ENCODE measurements at regions not wholly inside any gene's neighbourhood (a gene's known extent, or its start where the extent isn't known, plus 50 kb on each side); places are given as distances from the start of the nearest gene placed in this dataset.

DNA sequence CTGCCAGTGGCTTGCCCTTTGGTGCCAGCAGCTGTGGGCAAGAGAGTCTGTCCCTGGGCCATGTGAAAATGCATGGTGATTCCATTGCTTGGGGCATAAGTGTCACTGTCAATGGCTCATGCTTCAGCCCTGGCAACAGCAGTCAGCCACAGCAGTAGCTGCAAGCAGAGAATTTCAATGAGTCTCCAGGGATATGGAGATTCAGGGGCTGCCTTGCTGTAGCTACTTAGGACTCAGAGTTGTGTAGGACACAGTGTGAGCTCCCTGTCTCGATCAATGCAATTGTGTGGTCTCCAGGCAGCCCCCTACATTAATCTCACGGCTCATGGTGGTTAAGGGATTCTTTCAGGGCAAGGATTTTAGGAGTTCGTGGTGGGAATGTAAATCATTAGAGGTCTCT, 126.3 kb upstream of the STARD3NL start:
- H2AFZ ChIP-seq (ENCODE audit: low read depth, low read length): no peak overlapping the region
- no peaks in the 10 kb centered on the region for H3K9me3 ChIP-seq (ENCODE audit: low read length)
- H3F3A ChIP-seq (ENCODE audit: insufficient read depth, low read length, poor library complexity, severe bottlenecking): no peaks in the 10 kb centered on the region
- no peaks in the 10 kb centered on the region for H3K36me3 ChIP-seq (ENCODE audit: insufficient read depth, low read length)
- H3K4me2 ChIP-seq (ENCODE audit: low read length): no peak overlapping the region
- no peaks in the 10 kb centered on the region for H3K9me2 ChIP-seq (ENCODE audit: insufficient read depth, low read length)
- H3K27ac ChIP-seq (ENCODE audit: low read length): no peak overlapping the region
- no peaks in the 10 kb centered on the region for H3K79me2 ChIP-seq (replicated peaks; ENCODE audit: insufficient read depth, low read length)
- no peaks in the 10 kb centered on the region for H4K20me1 ChIP-seq (ENCODE audit: insufficient read depth)
- H3K27me3 ChIP-seq (ENCODE audit: insufficient read depth, low read depth, low read length): no peaks in the 10 kb centered on the region
- TF ChIP-seq EZH2 (IDR thresholded peaks at IDR 0.05; ENCODE audit: borderline replicate concordance, insufficient read depth, low read length, poor library complexity, severe bottlenecking) (no peak), SMC3 (conservative IDR thresholded peaks at IDR 0.05; ENCODE audit: poor library complexity) (no peak), TAF1 (IDR thresholded peaks at IDR 0.05; ENCODE audit: low read depth) (no peak), MXI1 (conservative IDR thresholded peaks at IDR 0.05; ENCODE audit: poor library complexity, severe bottlenecking) (no peak)
- TF ChIP-seq, protein P1, sequence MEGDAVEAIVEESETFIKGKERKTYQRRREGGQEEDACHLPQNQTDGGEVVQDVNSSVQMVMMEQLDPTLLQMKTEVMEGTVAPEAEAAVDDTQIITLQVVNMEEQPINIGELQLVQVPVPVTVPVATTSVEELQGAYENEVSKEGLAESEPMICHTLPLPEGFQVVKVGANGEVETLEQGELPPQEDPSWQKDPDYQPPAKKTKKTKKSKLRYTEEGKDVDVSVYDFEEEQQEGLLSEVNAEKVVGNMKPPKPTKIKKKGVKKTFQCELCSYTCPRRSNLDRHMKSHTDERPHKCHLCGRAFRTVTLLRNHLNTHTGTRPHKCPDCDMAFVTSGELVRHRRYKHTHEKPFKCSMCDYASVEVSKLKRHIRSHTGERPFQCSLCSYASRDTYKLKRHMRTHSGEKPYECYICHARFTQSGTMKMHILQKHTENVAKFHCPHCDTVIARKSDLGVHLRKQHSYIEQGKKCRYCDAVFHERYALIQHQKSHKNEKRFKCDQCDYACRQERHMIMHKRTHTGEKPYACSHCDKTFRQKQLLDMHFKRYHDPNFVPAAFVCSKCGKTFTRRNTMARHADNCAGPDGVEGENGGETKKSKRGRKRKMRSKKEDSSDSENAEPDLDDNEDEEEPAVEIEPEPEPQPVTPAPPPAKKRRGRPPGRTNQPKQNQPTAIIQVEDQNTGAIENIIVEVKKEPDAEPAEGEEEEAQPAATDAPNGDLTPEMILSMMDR (IDR thresholded peaks at IDR 0.05; ENCODE audit: poor library complexity, severe bottlenecking): no peak
- no peak overlapping the region for H3K4me3 ChIP-seq (ENCODE audit: low read length)
- H3K9ac ChIP-seq (ENCODE audit: low read length): no peak overlapping the region

DNA sequence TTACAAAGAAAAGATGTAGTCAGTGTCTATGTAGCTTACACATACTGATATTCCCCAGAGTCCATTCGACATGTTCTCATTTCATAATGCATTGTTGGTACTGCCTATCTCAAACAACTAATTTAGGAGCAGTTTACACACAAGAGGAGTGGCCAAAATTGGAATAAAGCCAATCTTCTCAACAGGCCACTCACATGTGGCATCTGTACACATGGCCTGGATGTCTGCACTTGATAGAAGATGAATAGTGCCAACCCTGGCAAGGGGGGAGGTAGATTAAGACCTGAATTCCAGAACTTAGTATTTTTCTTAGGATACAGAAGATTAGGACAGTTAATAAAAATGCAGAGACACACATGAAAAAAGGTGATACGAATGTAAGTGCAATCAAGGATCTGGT, 125.3 kb upstream of the STARD3NL start:
- no peaks in the 10 kb centered on the region for H3K9me2 ChIP-seq (ENCODE audit: insufficient read depth, low read length)
- H2AFZ ChIP-seq (ENCODE audit: low read depth, low read length): no peak overlapping the region
- H3K9me3 ChIP-seq (ENCODE audit: low read length): no peaks in the 10 kb centered on the region
- H3K27me3 ChIP-seq (ENCODE audit: insufficient read depth, low read depth, low read length): no peaks in the 10 kb centered on the region
- no peaks in the 10 kb centered on the region for H3K79me2 ChIP-seq (replicated peaks; ENCODE audit: insufficient read depth, low read length)
- no peak for TF ChIP-seq TAF1 (IDR thresholded peaks at IDR 0.05; ENCODE audit: low read depth)
- no peak for TF ChIP-seq POLR2AphosphoS5 (IDR thresholded peaks at IDR 0.05)
- no peak overlapping the region for H3K4me3 ChIP-seq (ENCODE audit: low read length)
- H4K20me1 ChIP-seq (ENCODE audit: insufficient read depth): no peaks in the 10 kb centered on the region
- H3K9ac ChIP-seq (ENCODE audit: low read length): no peak overlapping the region
- no peaks in the 10 kb centered on the region for H3K36me3 ChIP-seq (ENCODE audit: insufficient read depth, low read length)
- no peak overlapping the region for H3K27ac ChIP-seq (ENCODE audit: low read length)
- no peak overlapping the region for H3K4me2 ChIP-seq (ENCODE audit: low read length)
- no peaks in the 10 kb centered on the region for H3F3A ChIP-seq (ENCODE audit: insufficient read depth, low read length, poor library complexity, severe bottlenecking)

DNA sequence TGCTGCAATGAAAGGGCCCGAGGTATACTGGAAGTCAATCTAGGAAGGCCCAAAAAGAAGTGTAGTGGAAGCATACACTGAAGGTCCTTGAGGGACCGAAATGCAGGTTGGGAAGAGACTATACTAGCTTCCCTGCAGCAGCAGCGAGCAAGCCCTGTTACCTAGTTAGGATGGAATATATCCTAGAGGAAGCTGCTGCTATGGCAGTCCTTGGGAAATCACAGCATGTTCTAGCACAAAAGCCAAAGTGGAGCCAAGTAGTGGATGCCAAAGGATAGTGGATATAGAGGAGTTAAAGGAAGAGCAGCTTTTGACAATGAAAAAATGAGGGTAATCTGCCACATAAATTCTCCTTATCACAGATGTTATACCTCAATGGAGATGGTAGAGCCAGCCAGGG, 123.8 kb upstream of the STARD3NL start:
- Histone ChIP-seq H3K4me2 (ENCODE audit: low read length) (no peak overlapping the region), H3K79me2 (replicated peaks; ENCODE audit: insufficient read depth, low read length) (no peaks in the 10 kb centered on the region), H3K9ac (ENCODE audit: low read length) (no peak overlapping the region), H3F3A (ENCODE audit: insufficient read depth, low read length, poor library complexity, severe bottlenecking) (no peaks in the 10 kb centered on the region), H3K4me3 (ENCODE audit: low read length) (no peak overlapping the region), H3K27me3 (ENCODE audit: insufficient read depth, low read depth, low read length) (no peaks in the 10 kb centered on the region), H3K9me3 (ENCODE audit: low read length) (no peaks in the 10 kb centered on the region), H3K9me2 (ENCODE audit: insufficient read depth, low read length) (no peaks in the 10 kb centered on the region), H2AFZ (ENCODE audit: low read depth, low read length) (no peak overlapping the region), H3K27ac (ENCODE audit: low read length) (no peak overlapping the region), H3K36me3 (ENCODE audit: insufficient read depth, low read length) (no peaks in the 10 kb centered on the region), H4K20me1 (ENCODE audit: insufficient read depth) (no peaks in the 10 kb centered on the region)
- TF ChIP-seq POLR2AphosphoS5 (IDR thresholded peaks at IDR 0.05) (no peak), MXI1 (conservative IDR thresholded peaks at IDR 0.05; ENCODE audit: poor library complexity, severe bottlenecking) (no peak), TAF1 (IDR thresholded peaks at IDR 0.05; ENCODE audit: low read depth) (no peak), EZH2 (IDR thresholded peaks at IDR 0.05; ENCODE audit: borderline replicate concordance, insufficient read depth, low read length, poor library complexity, severe bottlenecking) (no peak), EP300 (conservative IDR thresholded peaks at IDR 0.05; ENCODE audit: poor library complexity, severe bottlenecking) (no peak), RAD21 (conservative IDR thresholded peaks at IDR 0.05) (no peak), SMC3 (conservative IDR thresholded peaks at IDR 0.05; ENCODE audit: poor library complexity) (no peak)
- TF ChIP-seq, protein P1 (IDR thresholded peaks at IDR 0.05; ENCODE audit: poor library complexity, severe bottlenecking): no peak
- TF ChIP-seq, protein P2, sequence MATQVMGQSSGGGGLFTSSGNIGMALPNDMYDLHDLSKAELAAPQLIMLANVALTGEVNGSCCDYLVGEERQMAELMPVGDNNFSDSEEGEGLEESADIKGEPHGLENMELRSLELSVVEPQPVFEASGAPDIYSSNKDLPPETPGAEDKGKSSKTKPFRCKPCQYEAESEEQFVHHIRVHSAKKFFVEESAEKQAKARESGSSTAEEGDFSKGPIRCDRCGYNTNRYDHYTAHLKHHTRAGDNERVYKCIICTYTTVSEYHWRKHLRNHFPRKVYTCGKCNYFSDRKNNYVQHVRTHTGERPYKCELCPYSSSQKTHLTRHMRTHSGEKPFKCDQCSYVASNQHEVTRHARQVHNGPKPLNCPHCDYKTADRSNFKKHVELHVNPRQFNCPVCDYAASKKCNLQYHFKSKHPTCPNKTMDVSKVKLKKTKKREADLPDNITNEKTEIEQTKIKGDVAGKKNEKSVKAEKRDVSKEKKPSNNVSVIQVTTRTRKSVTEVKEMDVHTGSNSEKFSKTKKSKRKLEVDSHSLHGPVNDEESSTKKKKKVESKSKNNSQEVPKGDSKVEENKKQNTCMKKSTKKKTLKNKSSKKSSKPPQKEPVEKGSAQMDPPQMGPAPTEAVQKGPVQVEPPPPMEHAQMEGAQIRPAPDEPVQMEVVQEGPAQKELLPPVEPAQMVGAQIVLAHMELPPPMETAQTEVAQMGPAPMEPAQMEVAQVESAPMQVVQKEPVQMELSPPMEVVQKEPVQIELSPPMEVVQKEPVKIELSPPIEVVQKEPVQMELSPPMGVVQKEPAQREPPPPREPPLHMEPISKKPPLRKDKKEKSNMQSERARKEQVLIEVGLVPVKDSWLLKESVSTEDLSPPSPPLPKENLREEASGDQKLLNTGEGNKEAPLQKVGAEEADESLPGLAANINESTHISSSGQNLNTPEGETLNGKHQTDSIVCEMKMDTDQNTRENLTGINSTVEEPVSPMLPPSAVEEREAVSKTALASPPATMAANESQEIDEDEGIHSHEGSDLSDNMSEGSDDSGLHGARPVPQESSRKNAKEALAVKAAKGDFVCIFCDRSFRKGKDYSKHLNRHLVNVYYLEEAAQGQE (IDR thresholded peaks at IDR 0.05; ENCODE audit: borderline replicate concordance): no peak

All from neural cell (in vitro differentiated cells).